ENCODE measurements at regions not wholly inside any gene's neighbourhood (a gene's known extent, or its start where the extent isn't known, plus 50 kb on each side); places are given as distances from the start of the nearest gene placed in this dataset.

GRCh38 chr18:2002604-2003003 lies 568.7 kb downstream of the METTL4 start:
- TF ChIP-seq CTCF (IDR thresholded peaks at IDR 0.05; ENCODE audit: insufficient read depth, low read depth, low read length) (no peak), EZH2 (IDR thresholded peaks at IDR 0.05; ENCODE audit: insufficient read depth, low read length) (no peak)

Data from astrocyte (in vitro differentiated cells and primary cell).